H1 (cell line): ENCODE measurements at regions not wholly inside any gene's neighbourhood (a gene's known extent, or its start where the extent isn't known, plus 50 kb on each side); places are given as distances from the start of the nearest gene placed in this dataset.

Experiments used
- CTCF ChIA-PET: fragments of 300-600 bp; sonication (Branson Sonifier 250); formaldehyde crosslinking; loops from one replicate; lab custom pipeline; 2021; ENCODE audit not compliant: partially characterized antibody; lab: Charles Lee
- POLR2A ChIA-PET: fragments of 300-600 bp; sonication (Branson Sonifier 250); formaldehyde crosslinking; loops from one replicate; lab custom pipeline; 2021; ENCODE audit warnings: inconsistent platforms; ENCODE audit not compliant: partially characterized antibody; lab: Charles Lee
- DNase-seq, 2 experiments: peaks; one replicate each; pipeline versions ENCODE4 v3.0.0 to v3.0.0-alpha.2; 2010 to 2022; ENCODE audit warnings: low spot score in 2 of 2, low read depth in 1 of 2, mixed read lengths in 1 of 2
- FAIRE-seq: peaks from 2 replicates; lab custom pipeline; 2011; peaks lifted over from hg19 to GRCh38; lab: Jason Lieb, UNC
- H2AFZ ChIP-seq: 2 replicates; pipeline ENCODE4 v1.8.1; 2012; ENCODE audit warnings: low read length, inconsistent platforms
- H2AK5ac ChIP-seq: 2 replicates; pipeline ENCODE4 v1.6.1; 2013; ENCODE audit warnings: low read depth, low read length
- H2BK120ac ChIP-seq: replicated peaks from 2 replicates; pipeline ENCODE3; 2013; ENCODE audit warnings: low read depth, low read length, inconsistent platforms
- H2BK12ac ChIP-seq: 2 replicates; pipeline ENCODE4 v1.6.1; 2013; ENCODE audit warnings: low read depth, low read length
- H2BK15ac ChIP-seq: 2 replicates; pipeline ENCODE4 v1.6.1; 2013; ENCODE audit warnings: low read length
- H2BK20ac ChIP-seq: 2 replicates; pipeline ENCODE4 v1.6.1; 2013; ENCODE audit warnings: low read length
- H2BK5ac ChIP-seq: 2 replicates; pipeline ENCODE4 v1.6.1; 2013; ENCODE audit warnings: low read depth, low read length
- H3K14ac ChIP-seq: 2 replicates; pipeline ENCODE4 v1.6.1; 2013; ENCODE audit warnings: inconsistent platforms; ENCODE audit not compliant: insufficient read length
- H3K18ac ChIP-seq: 2 replicates; pipeline ENCODE4 v1.6.1; 2013; ENCODE audit warnings: low read length; ENCODE audit errors: extremely low read depth
- H3K23ac ChIP-seq: 2 replicates; pipeline ENCODE4 v1.6.1; 2013; ENCODE audit warnings: inconsistent platforms; ENCODE audit not compliant: insufficient read length
- H3K23me2 ChIP-seq: 2 replicates; pipeline ENCODE4 v1.6.1; 2013; ENCODE audit warnings: low read depth, low read length
- H3K27ac ChIP-seq: 2 replicates; pipeline ENCODE4 v1.6.1; 2011; ENCODE audit warnings: low read depth, low read length, inconsistent platforms
- H3K27me3 ChIP-seq, 4 experiments: replicated peaks in 1 of 4; 1 replicate in 1 of 4; 2 replicates in 3 of 4; pipeline versions ENCODE4 v1.6.1 to v1.8.1; 2011 to 2013; ENCODE audit warnings: low read length in 3 of 4, mild to moderate bottlenecking in 3 of 4, inconsistent platforms in 2 of 4, mixed read lengths in 2 of 4, moderate library complexity in 1 of 4; ENCODE audit not compliant: control insufficient read depth in 3 of 4, insufficient read depth in 3 of 4; ENCODE audit errors: extremely low read depth in 1 of 4
- H3K36me3 ChIP-seq, 4 experiments: 2 replicates each; pipeline versions ENCODE4 v1.6.1 to v1.8.1; 2011 to 2013; ENCODE audit warnings: mild to moderate bottlenecking in 4 of 4, low read length in 3 of 4, moderate library complexity in 2 of 4, control low read depth in 1 of 4, inconsistent platforms in 1 of 4; ENCODE audit not compliant: insufficient read depth in 4 of 4, control insufficient read depth in 2 of 4
- H3K4ac ChIP-seq: replicated peaks from 2 replicates; pipeline ENCODE3; 2013; ENCODE audit warnings: low read length, low read depth, mixed read lengths, inconsistent platforms; ENCODE audit not compliant: insufficient read length
- H3K4me1 ChIP-seq, 4 experiments: replicated peaks in 1 of 4; 1 replicate in 1 of 4; 2 replicates in 3 of 4; pipeline versions ENCODE4 v1.6.1 to v1.8.1; 2011 to 2013; ENCODE audit warnings: low read length in 3 of 4, inconsistent platforms in 2 of 4, mixed read lengths in 1 of 4; ENCODE audit not compliant: insufficient read depth in 4 of 4, control insufficient read depth in 3 of 4
- H3K4me2 ChIP-seq, 2 experiments: 2 replicates each; pipeline versions ENCODE4 v1.6.1 to v1.8.1; 2011 to 2013; ENCODE audit warnings: low read depth in 2 of 2, low read length in 2 of 2, control low read depth in 1 of 2, inconsistent platforms in 1 of 2, mild to moderate bottlenecking in 1 of 2; ENCODE audit not compliant: insufficient read depth in 1 of 2
- H3K4me3 ChIP-seq, 4 experiments: fragments of 200-600, 300-600 bp in 1 of 4; sonication (generic), shearing (Covaris generic), sonication (Bioruptor Twin) in 1 of 4; 2 replicates each; pipeline versions ENCODE4 v1.5.1 to v1.8.1; 2011 to 2016; ENCODE audit warnings: low read length in 4 of 4, low read depth in 3 of 4, control low read depth in 2 of 4, inconsistent platforms in 2 of 4, mild to moderate bottlenecking in 2 of 4, mixed read lengths in 1 of 4, moderate library complexity in 1 of 4; ENCODE audit not compliant: insufficient read depth in 2 of 4; ENCODE audit errors: extremely low read depth in 1 of 4
- H3K56ac ChIP-seq: replicated peaks from 2 replicates; pipeline ENCODE3; 2013; ENCODE audit warnings: low read depth, mild to moderate bottlenecking, mixed read lengths, low read length, inconsistent platforms; ENCODE audit not compliant: insufficient read length
- H3K79me1 ChIP-seq: 2 replicates; pipeline ENCODE4 v1.6.1; 2013; ENCODE audit warnings: low read depth, low read length, control low read depth
- H3K79me2 ChIP-seq, 2 experiments: 2 replicates each; pipeline versions ENCODE4 v1.6.1 to v1.8.1; 2012 to 2013; ENCODE audit warnings: low read length in 2 of 2, mild to moderate bottlenecking in 2 of 2, inconsistent platforms in 1 of 2; ENCODE audit not compliant: insufficient read depth in 2 of 2, control insufficient read depth in 1 of 2
- H3K9ac ChIP-seq, 4 experiments: replicated peaks in 1 of 4; 1 replicate in 1 of 4; 2 replicates in 3 of 4; pipeline versions ENCODE4 v1.6.1 to v1.8.1; 2011 to 2013; ENCODE audit warnings: low read depth in 3 of 4, low read length in 3 of 4, control low read depth in 2 of 4, mild to moderate bottlenecking in 2 of 4, moderate library complexity in 2 of 4, inconsistent platforms in 1 of 4; ENCODE audit errors: extremely low read depth in 1 of 4
- H3K9me3 ChIP-seq, 2 experiments: 2 replicates each; pipeline versions ENCODE4 v1.6.1 to v1.8.1; 2012 to 2013; ENCODE audit warnings: mild to moderate bottlenecking in 2 of 2, moderate library complexity in 2 of 2, control low read depth in 1 of 2, inconsistent platforms in 1 of 2, low read depth in 1 of 2, low read length in 1 of 2, mixed read lengths in 1 of 2; ENCODE audit not compliant: insufficient read depth in 2 of 2
- H4K20me1 ChIP-seq, 2 experiments: replicated peaks in 1 of 2; 2 replicates each; pipeline versions ENCODE3 to v1.8.1; 2011 to 2013; ENCODE audit warnings: inconsistent platforms in 2 of 2, low read length in 2 of 2, mild to moderate bottlenecking in 1 of 2; ENCODE audit not compliant: insufficient read depth in 2 of 2, control insufficient read depth in 1 of 2
- H4K5ac ChIP-seq: 2 replicates; pipeline ENCODE4 v1.6.1; 2013; ENCODE audit warnings: low read length, low read depth, mixed read lengths, inconsistent platforms; ENCODE audit not compliant: insufficient read length
- H4K8ac ChIP-seq: 2 replicates; pipeline ENCODE4 v1.8.0; 2013; ENCODE audit warnings: mild to moderate bottlenecking, moderate library complexity, low read length, inconsistent platforms; ENCODE audit not compliant: insufficient read depth; ENCODE audit errors: extremely low read depth
- H4K91ac ChIP-seq: replicated peaks from 2 replicates; pipeline ENCODE3; 2013; ENCODE audit warnings: low read length, mixed read lengths, inconsistent platforms; ENCODE audit not compliant: insufficient read length
- CHD1 ChIP-seq: IDR thresholded peaks from 2 replicates; pipeline ENCODE4 v1.6.1; 2012; ENCODE audit warnings: low read depth, low read length, improper control_type of control experiment
- EGR1 ChIP-seq: IDR thresholded peaks from 2 replicates; pipeline ENCODE4 v1.6.1; 2011; ENCODE audit warnings: low read depth, low read length, borderline replicate concordance
- FOSL1 ChIP-seq: IDR thresholded peaks from 2 replicates; pipeline ENCODE4 v1.6.1; 2011; ENCODE audit warnings: mild to moderate bottlenecking, low read depth, low read length, moderate library complexity; ENCODE audit not compliant: insufficient read depth
- GTF2F1 ChIP-seq: IDR thresholded peaks from 2 replicates; pipeline ENCODE4 v1.6.1; 2012; ENCODE audit warnings: low read depth, low read length, improper control_type of control experiment, borderline replicate concordance
- HDAC6 ChIP-seq: IDR thresholded peaks from one replicate; pipeline ENCODE4 v1.7.1; 2012; ENCODE audit warnings: low read depth, mild to moderate bottlenecking, inconsistent platforms, low read length, moderate library complexity
- KDM1A ChIP-seq: fragments of 200-600, 300-600 bp; sonication (generic); IDR thresholded peaks from 2 replicates; pipeline ENCODE4 v1.7.1; 2016; ENCODE audit warnings: mild to moderate bottlenecking, low read length, borderline replicate concordance
- POLR2A ChIP-seq, 2 experiments: IDR thresholded peaks; 1 replicate in 1 of 2; 2 replicates in 1 of 2; pipeline ENCODE4 v1.6.1; 2011; ENCODE audit warnings: low read depth in 2 of 2, low read length in 2 of 2, mild to moderate bottlenecking in 2 of 2; ENCODE audit errors: control extremely low read depth in 1 of 2
- RBBP5 ChIP-seq: IDR thresholded peaks from 2 replicates; pipeline ENCODE4 v1.7.1; 2012; ENCODE audit warnings: low read depth, mild to moderate bottlenecking, inconsistent platforms, low read length, moderate library complexity, borderline replicate concordance
- RFX5 ChIP-seq: IDR thresholded peaks from 2 replicates; pipeline ENCODE4 v1.6.1; 2011; ENCODE audit warnings: low read depth, low read length, improper control_type of control experiment, borderline replicate concordance
- SIRT6 ChIP-seq: IDR thresholded peaks from one replicate; pipeline ENCODE4 v1.7.1; 2012; ENCODE audit warnings: low read length, inconsistent platforms
- SIX5 ChIP-seq: IDR thresholded peaks from 2 replicates; pipeline ENCODE4 v1.6.1; 2011; ENCODE audit warnings: mild to moderate bottlenecking, low read depth, low read length
- SRF ChIP-seq: IDR thresholded peaks from 2 replicates; pipeline ENCODE4 v1.6.1; 2011; ENCODE audit warnings: mild to moderate bottlenecking, low read depth, low read length, moderate library complexity
- SUZ12 ChIP-seq: fragments of 200-600 bp; sonication (generic); IDR thresholded peaks from 2 replicates; pipeline ENCODE4 v1.6.1; 2012; ENCODE audit warnings: mild to moderate bottlenecking, inconsistent platforms, low read length, moderate library complexity, mixed read lengths
- TCF12 ChIP-seq: IDR thresholded peaks from 2 replicates; pipeline ENCODE4 v1.6.1; 2011; ENCODE audit warnings: low read depth, mild to moderate bottlenecking, low read length
- TEAD4 ChIP-seq: IDR thresholded peaks from 2 replicates; pipeline ENCODE4 v1.6.1; 2012; ENCODE audit warnings: low read depth, low read length, inconsistent platforms, mixed read lengths
- ZNF274 ChIP-seq: IDR thresholded peaks from 2 replicates; pipeline ENCODE4 v1.7.0; 2012; ENCODE audit warnings: low read length, borderline replicate concordance; ENCODE audit errors: extremely low read depth
- WGBS, 2 experiments: shearing (Covaris generic) in 1 of 2; methylation state at CpG; one replicate each; pipeline versions ENCODE4 v1.1.6 to v1.1.7; 2013 to 2015; ENCODE audit warnings: low lambda C conversion rate in 2 of 2, mixed read lengths in 2 of 2, inconsistent platforms in 1 of 2, low coverage in 1 of 2, missing lambda C conversion rate in 1 of 2; ENCODE audit not compliant: insufficient replicate concordance in 2 of 2, insufficient coverage in 1 of 2, insufficient read length in 1 of 2; ENCODE audit errors: extremely low coverage in 1 of 2, missing lambda C conversion rate in 1 of 2; 5-methylcytosine and 5-hydroxymethylcytosine counted together

GRCh38 chr6:101263596-101263995 lies 129.9 kb upstream of the GRIK2 start:
- H3K36me3 ChIP-seq: no peaks in the 10 kb centered on the region
- no peak overlapping the region for H3K18ac ChIP-seq
- TF ChIP-seq SUZ12: no peak
- TF ChIP-seq GTF2F1: no peak
- no peak for TF ChIP-seq HDAC6
- TF ChIP-seq EGR1: no peak
- no peak for TF ChIP-seq TEAD4
- TF ChIP-seq KDM1A: no peak
- TF ChIP-seq RFX5: no peak
- TF ChIP-seq SIRT6: no peak
- no peak for TF ChIP-seq CHD1
- TF ChIP-seq SIX5: no peak
- TF ChIP-seq POLR2A (IDR thresholded peaks at IDR 0.05; ENCODE audit: control extremely low read depth in 1 of 2, low read depth in 2 of 2, low read length in 2 of 2): no peak
- TF ChIP-seq ZNF274: no peak
- TF ChIP-seq TCF12: no peak
- TF ChIP-seq SRF: no peak
- no peak for TF ChIP-seq FOSL1
- no peak for TF ChIP-seq RBBP5
- TF ChIP-seq, all 59 proteins: peak for 0
- H2BK12ac ChIP-seq: no peak overlapping the region
- no peaks in the 10 kb centered on the region for H3K27me3 ChIP-seq
- no peak overlapping the region for H3K56ac ChIP-seq
- no peaks in the 10 kb centered on the region for H3K4me1 ChIP-seq
- no peak for DNase-seq
- H3K23ac ChIP-seq: no peak overlapping the region
- no peak overlapping the region for H4K8ac ChIP-seq
- H3K4me3 ChIP-seq: no peak overlapping the region
- no peak overlapping the region for H2BK5ac ChIP-seq
- no peaks in the 10 kb centered on the region for H3K23me2 ChIP-seq
- ChIA-PET CTCF (interaction anchor here (1.1 kb wide), 1 partner anchor 122 kb away, joined by 4 read pairs; no protein-coding TSS in a partner anchor), POLR2A (no interaction called here)
- no peak overlapping the region for H2BK20ac ChIP-seq
- H2AK5ac ChIP-seq: no peak overlapping the region
- H2AFZ ChIP-seq: no peak overlapping the region
- FAIRE-seq: no peak
- H4K5ac ChIP-seq: no peak overlapping the region
- no peaks in the 10 kb centered on the region for H4K20me1 ChIP-seq
- peaks cover 0 to under 1% of the 10 kb centered on the region in 2 experiments; a peak in 2 of 4 replicates for H3K9me3 ChIP-seq
- H3K27ac ChIP-seq: no peak overlapping the region
- H3K14ac ChIP-seq: no peak overlapping the region
- H2BK15ac ChIP-seq: no peak overlapping the region
- H3K4ac ChIP-seq: no peak overlapping the region
- H3K9ac ChIP-seq: no peak overlapping the region
- no peak overlapping the region for H2BK120ac ChIP-seq
- H3K4me2 ChIP-seq: no peak overlapping the region
- no peak overlapping the region for H4K91ac ChIP-seq
- no peaks in the 10 kb centered on the region for H3K79me2 ChIP-seq
- 92% methylated on average over 3 of the region's 3 CpGs; no CpG with 5 or more reads in 1 of the 2 experiments for WGBS, 2 experiments
- H3K79me1 ChIP-seq: no peaks in the 10 kb centered on the region
